H1 (cell line): ENCODE measurements at regions not wholly inside any gene's neighbourhood (a gene's known extent, or its start where the extent isn't known, plus 50 kb on each side); places are given as distances from the start of the nearest gene placed in this dataset.

Source experiments
- CTCF ChIA-PET: fragments of 300-600 bp; sonication (Branson Sonifier 250); formaldehyde crosslinking; loops from one replicate; lab custom pipeline; 2021; ENCODE audit not compliant: partially characterized antibody; lab: Charles Lee
- POLR2A ChIA-PET: fragments of 300-600 bp; sonication (Branson Sonifier 250); formaldehyde crosslinking; loops from one replicate; lab custom pipeline; 2021; ENCODE audit warnings: inconsistent platforms; ENCODE audit not compliant: partially characterized antibody; lab: Charles Lee
- DNase-seq, 2 experiments: peaks; one replicate each; pipeline versions ENCODE4 v3.0.0 to v3.0.0-alpha.2; 2010 to 2022; ENCODE audit warnings: low spot score in 2 of 2, low read depth in 1 of 2, mixed read lengths in 1 of 2
- FAIRE-seq: peaks from 2 replicates; lab custom pipeline; 2011; peaks lifted over from hg19 to GRCh38; lab: Jason Lieb, UNC
- H2AFZ ChIP-seq: 2 replicates; pipeline ENCODE4 v1.8.1; 2012; ENCODE audit warnings: low read length, inconsistent platforms
- H2AK5ac ChIP-seq: 2 replicates; pipeline ENCODE4 v1.6.1; 2013; ENCODE audit warnings: low read depth, low read length
- H2BK120ac ChIP-seq: replicated peaks from 2 replicates; pipeline ENCODE3; 2013; ENCODE audit warnings: low read depth, low read length, inconsistent platforms
- H2BK12ac ChIP-seq: 2 replicates; pipeline ENCODE4 v1.6.1; 2013; ENCODE audit warnings: low read depth, low read length
- H2BK15ac ChIP-seq: 2 replicates; pipeline ENCODE4 v1.6.1; 2013; ENCODE audit warnings: low read length
- H2BK20ac ChIP-seq: 2 replicates; pipeline ENCODE4 v1.6.1; 2013; ENCODE audit warnings: low read length
- H2BK5ac ChIP-seq: 2 replicates; pipeline ENCODE4 v1.6.1; 2013; ENCODE audit warnings: low read depth, low read length
- H3K14ac ChIP-seq: 2 replicates; pipeline ENCODE4 v1.6.1; 2013; ENCODE audit warnings: inconsistent platforms; ENCODE audit not compliant: insufficient read length
- H3K18ac ChIP-seq: 2 replicates; pipeline ENCODE4 v1.6.1; 2013; ENCODE audit warnings: low read length; ENCODE audit errors: extremely low read depth
- H3K23ac ChIP-seq: 2 replicates; pipeline ENCODE4 v1.6.1; 2013; ENCODE audit warnings: inconsistent platforms; ENCODE audit not compliant: insufficient read length
- H3K23me2 ChIP-seq: 2 replicates; pipeline ENCODE4 v1.6.1; 2013; ENCODE audit warnings: low read depth, low read length
- H3K27ac ChIP-seq: 2 replicates; pipeline ENCODE4 v1.6.1; 2011; ENCODE audit warnings: low read depth, low read length, inconsistent platforms
- H3K27me3 ChIP-seq, 4 experiments: replicated peaks in 1 of 4; 1 replicate in 1 of 4; 2 replicates in 3 of 4; pipeline versions ENCODE4 v1.6.1 to v1.8.1; 2011 to 2013; ENCODE audit warnings: low read length in 3 of 4, mild to moderate bottlenecking in 3 of 4, inconsistent platforms in 2 of 4, mixed read lengths in 2 of 4, moderate library complexity in 1 of 4; ENCODE audit not compliant: control insufficient read depth in 3 of 4, insufficient read depth in 3 of 4; ENCODE audit errors: extremely low read depth in 1 of 4
- H3K36me3 ChIP-seq, 4 experiments: 2 replicates each; pipeline versions ENCODE4 v1.6.1 to v1.8.1; 2011 to 2013; ENCODE audit warnings: mild to moderate bottlenecking in 4 of 4, low read length in 3 of 4, moderate library complexity in 2 of 4, control low read depth in 1 of 4, inconsistent platforms in 1 of 4; ENCODE audit not compliant: insufficient read depth in 4 of 4, control insufficient read depth in 2 of 4
- H3K4ac ChIP-seq: replicated peaks from 2 replicates; pipeline ENCODE3; 2013; ENCODE audit warnings: low read length, low read depth, mixed read lengths, inconsistent platforms; ENCODE audit not compliant: insufficient read length
- H3K4me1 ChIP-seq, 4 experiments: replicated peaks in 1 of 4; 1 replicate in 1 of 4; 2 replicates in 3 of 4; pipeline versions ENCODE4 v1.6.1 to v1.8.1; 2011 to 2013; ENCODE audit warnings: low read length in 3 of 4, inconsistent platforms in 2 of 4, mixed read lengths in 1 of 4; ENCODE audit not compliant: insufficient read depth in 4 of 4, control insufficient read depth in 3 of 4
- H3K4me2 ChIP-seq, 2 experiments: 2 replicates each; pipeline versions ENCODE4 v1.6.1 to v1.8.1; 2011 to 2013; ENCODE audit warnings: low read depth in 2 of 2, low read length in 2 of 2, control low read depth in 1 of 2, inconsistent platforms in 1 of 2, mild to moderate bottlenecking in 1 of 2; ENCODE audit not compliant: insufficient read depth in 1 of 2
- H3K4me3 ChIP-seq, 4 experiments: fragments of 200-600, 300-600 bp in 1 of 4; sonication (generic), shearing (Covaris generic), sonication (Bioruptor Twin) in 1 of 4; 2 replicates each; pipeline versions ENCODE4 v1.5.1 to v1.8.1; 2011 to 2016; ENCODE audit warnings: low read length in 4 of 4, low read depth in 3 of 4, control low read depth in 2 of 4, inconsistent platforms in 2 of 4, mild to moderate bottlenecking in 2 of 4, mixed read lengths in 1 of 4, moderate library complexity in 1 of 4; ENCODE audit not compliant: insufficient read depth in 2 of 4; ENCODE audit errors: extremely low read depth in 1 of 4
- H3K56ac ChIP-seq: replicated peaks from 2 replicates; pipeline ENCODE3; 2013; ENCODE audit warnings: low read depth, mild to moderate bottlenecking, mixed read lengths, low read length, inconsistent platforms; ENCODE audit not compliant: insufficient read length
- H3K79me1 ChIP-seq: 2 replicates; pipeline ENCODE4 v1.6.1; 2013; ENCODE audit warnings: low read depth, low read length, control low read depth
- H3K79me2 ChIP-seq, 2 experiments: 2 replicates each; pipeline versions ENCODE4 v1.6.1 to v1.8.1; 2012 to 2013; ENCODE audit warnings: low read length in 2 of 2, mild to moderate bottlenecking in 2 of 2, inconsistent platforms in 1 of 2; ENCODE audit not compliant: insufficient read depth in 2 of 2, control insufficient read depth in 1 of 2
- H3K9ac ChIP-seq, 4 experiments: replicated peaks in 1 of 4; 1 replicate in 1 of 4; 2 replicates in 3 of 4; pipeline versions ENCODE4 v1.6.1 to v1.8.1; 2011 to 2013; ENCODE audit warnings: low read depth in 3 of 4, low read length in 3 of 4, control low read depth in 2 of 4, mild to moderate bottlenecking in 2 of 4, moderate library complexity in 2 of 4, inconsistent platforms in 1 of 4; ENCODE audit errors: extremely low read depth in 1 of 4
- H3K9me3 ChIP-seq, 2 experiments: 2 replicates each; pipeline versions ENCODE4 v1.6.1 to v1.8.1; 2012 to 2013; ENCODE audit warnings: mild to moderate bottlenecking in 2 of 2, moderate library complexity in 2 of 2, control low read depth in 1 of 2, inconsistent platforms in 1 of 2, low read depth in 1 of 2, low read length in 1 of 2, mixed read lengths in 1 of 2; ENCODE audit not compliant: insufficient read depth in 2 of 2
- H4K20me1 ChIP-seq, 2 experiments: replicated peaks in 1 of 2; 2 replicates each; pipeline versions ENCODE3 to v1.8.1; 2011 to 2013; ENCODE audit warnings: inconsistent platforms in 2 of 2, low read length in 2 of 2, mild to moderate bottlenecking in 1 of 2; ENCODE audit not compliant: insufficient read depth in 2 of 2, control insufficient read depth in 1 of 2
- H4K5ac ChIP-seq: 2 replicates; pipeline ENCODE4 v1.6.1; 2013; ENCODE audit warnings: low read length, low read depth, mixed read lengths, inconsistent platforms; ENCODE audit not compliant: insufficient read length
- H4K8ac ChIP-seq: 2 replicates; pipeline ENCODE4 v1.8.0; 2013; ENCODE audit warnings: mild to moderate bottlenecking, moderate library complexity, low read length, inconsistent platforms; ENCODE audit not compliant: insufficient read depth; ENCODE audit errors: extremely low read depth
- H4K91ac ChIP-seq: replicated peaks from 2 replicates; pipeline ENCODE3; 2013; ENCODE audit warnings: low read length, mixed read lengths, inconsistent platforms; ENCODE audit not compliant: insufficient read length
- BCL11A ChIP-seq, 2 experiments: IDR thresholded peaks; one replicate each; pipeline ENCODE4 v1.6.1; 2011; ENCODE audit warnings: low read depth in 2 of 2, low read length in 2 of 2, mild to moderate bottlenecking in 2 of 2
- CHD2 ChIP-seq: IDR thresholded peaks from 2 replicates; pipeline ENCODE4 v1.6.1; 2012; ENCODE audit warnings: low read length, improper control_type of control experiment
- CTBP2 ChIP-seq: IDR thresholded peaks from 2 replicates; pipeline ENCODE4 v1.7.0; 2011; ENCODE audit warnings: borderline replicate concordance, mild to moderate bottlenecking, moderate library complexity, mixed read lengths, low read length; ENCODE audit not compliant: insufficient read depth, insufficient read length
- EGR1 ChIP-seq: IDR thresholded peaks from 2 replicates; pipeline ENCODE4 v1.6.1; 2011; ENCODE audit warnings: low read depth, low read length, borderline replicate concordance
- EZH2 ChIP-seq: fragments of 200-600 bp; sonication (generic); IDR thresholded peaks from 2 replicates; pipeline ENCODE4 v1.7.1; 2012; ENCODE audit warnings: low read depth, mild to moderate bottlenecking, moderate library complexity, low read length, inconsistent platforms; ENCODE audit not compliant: severe bottlenecking
- MAFK ChIP-seq: IDR thresholded peaks from 2 replicates; pipeline ENCODE4 v1.6.1; 2012; ENCODE audit warnings: low read depth, mild to moderate bottlenecking, improper control_type of control experiment, low read length
- RBBP5 ChIP-seq: IDR thresholded peaks from 2 replicates; pipeline ENCODE4 v1.7.1; 2012; ENCODE audit warnings: low read depth, mild to moderate bottlenecking, inconsistent platforms, low read length, moderate library complexity, borderline replicate concordance
- RNF2 ChIP-seq: fragments of 200-900, 300-1000 bp; sonication (generic); IDR thresholded peaks from 2 replicates; pipeline ENCODE4 v1.7.1; 2016; ENCODE audit warnings: borderline replicate concordance, low read depth, mild to moderate bottlenecking, antibody characterized with exemption, low read length; ENCODE audit not compliant: poor library complexity, severe bottlenecking; ENCODE audit errors: missing control alignments
- SIX5 ChIP-seq: IDR thresholded peaks from 2 replicates; pipeline ENCODE4 v1.6.1; 2011; ENCODE audit warnings: mild to moderate bottlenecking, low read depth, low read length
- WGBS, 2 experiments: shearing (Covaris generic) in 1 of 2; methylation state at CpG; one replicate each; pipeline versions ENCODE4 v1.1.6 to v1.1.7; 2013 to 2015; ENCODE audit warnings: low lambda C conversion rate in 2 of 2, mixed read lengths in 2 of 2, inconsistent platforms in 1 of 2, low coverage in 1 of 2, missing lambda C conversion rate in 1 of 2; ENCODE audit not compliant: insufficient replicate concordance in 2 of 2, insufficient coverage in 1 of 2, insufficient read length in 1 of 2; ENCODE audit errors: extremely low coverage in 1 of 2, missing lambda C conversion rate in 1 of 2; 5-methylcytosine and 5-hydroxymethylcytosine counted together
- TF ChIP-seq, protein P1 (sequence below): IDR thresholded peaks from 2 replicates; pipeline ENCODE4 v1.6.1; 2011; ENCODE audit warnings: low read depth, mild to moderate bottlenecking, low read length; ENCODE audit not compliant: insufficient read depth

DNA sequence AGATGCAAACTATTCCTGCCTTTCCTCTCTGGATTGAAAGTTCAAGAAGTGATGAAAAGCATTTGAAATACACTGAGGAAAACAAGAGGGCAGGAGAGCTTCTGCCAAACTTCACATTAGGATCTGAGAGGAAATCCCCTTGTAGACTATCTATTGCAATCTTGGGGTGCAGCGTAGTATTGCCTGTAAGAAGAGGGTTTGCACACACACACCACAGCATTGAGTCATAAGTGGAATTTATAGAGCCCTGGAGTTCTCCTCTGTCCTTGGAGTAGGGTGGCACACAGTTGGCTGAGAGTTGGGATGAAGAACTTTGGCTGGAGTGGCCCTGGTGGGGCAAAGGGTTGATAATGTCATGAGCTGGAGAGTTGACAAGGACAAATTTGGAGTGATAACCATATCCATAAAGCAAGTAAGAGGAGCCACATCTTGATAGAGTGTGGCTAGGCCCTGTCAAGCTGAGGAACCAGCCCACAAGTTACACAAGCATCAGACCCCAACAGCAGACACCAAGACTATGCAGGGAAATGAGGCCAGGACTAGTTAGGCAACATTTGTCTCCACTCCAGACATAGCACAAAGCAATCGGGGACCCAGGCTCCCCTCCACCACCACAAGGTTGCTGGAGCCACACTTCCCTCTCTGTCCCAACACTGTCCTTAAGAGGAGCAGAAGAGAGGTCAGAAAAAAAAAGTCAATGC lies 520.9 kb downstream of the KLF5 start:
- Histone ChIP-seq H3K4ac (no peak overlapping the region), H3K27me3 (no peaks in the 10 kb centered on the region), H2AK5ac (no peak overlapping the region), H3K4me1 (no peaks in the 10 kb centered on the region), H3K36me3 (no peaks in the 10 kb centered on the region), H2BK5ac (no peak overlapping the region), H3K9me3 (no peaks in the 10 kb centered on the region; a peak in 1 of 4 replicates), H4K5ac (no peak overlapping the region), H3K79me2 (no peaks in the 10 kb centered on the region), H2AFZ (no peak overlapping the region), H2BK15ac (no peak overlapping the region), H3K4me2 (no peak overlapping the region), H4K20me1 (no peaks in the 10 kb centered on the region), H2BK20ac (no peak overlapping the region), H4K91ac (no peak overlapping the region), H2BK120ac (no peak overlapping the region), H3K18ac (no peak overlapping the region), H3K14ac (no peak overlapping the region), H3K4me3 (no peak overlapping the region), H3K23me2 (no peaks in the 10 kb centered on the region), H2BK12ac (no peak overlapping the region), H3K27ac (no peak overlapping the region), H3K79me1 (no peaks in the 10 kb centered on the region), H4K8ac (no peak overlapping the region), H3K9ac (no peak overlapping the region), H3K23ac (no peak overlapping the region), H3K56ac (no peak overlapping the region)
- FAIRE-seq (no peak), DNase-seq (no peak)
- 93% methylated on average over 2 of the region's 2 CpGs; no CpG with 5 or more reads in 1 of the 2 experiments for WGBS, 2 experiments
- ChIA-PET POLR2A (no interaction called here), CTCF (interaction anchor here (0.7 to 1.0 kb wide), 2 partner anchors 31 to 41 kb away, joined by 3 to 4 read pairs; no protein-coding TSS in a partner anchor)
- TF ChIP-seq BCL11A (IDR thresholded peaks at IDR 0.05; ENCODE audit: low read depth in 2 of 2, low read length in 2 of 2) (no peak), SIX5 (no peak), EZH2 (no peak), RBBP5 (no peak), EGR1 (no peak), CTBP2 (no peak), MAFK (no peak), CHD2 (no peak), RNF2 (no peak)
- TF ChIP-seq, protein P1, sequence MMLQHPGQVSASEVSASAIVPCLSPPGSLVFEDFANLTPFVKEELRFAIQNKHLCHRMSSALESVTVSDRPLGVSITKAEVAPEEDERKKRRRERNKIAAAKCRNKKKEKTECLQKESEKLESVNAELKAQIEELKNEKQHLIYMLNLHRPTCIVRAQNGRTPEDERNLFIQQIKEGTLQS, result no peak
